ENCODE measurements at regions not wholly inside any gene's neighbourhood (a gene's known extent, or its start where the extent isn't known, plus 50 kb on each side); places are given as distances from the start of the nearest gene placed in this dataset.

GRCh38 chr2:175847128-175847527, 154.9 kb downstream of the LNPK start:
- Histone ChIP-seq H3K9me3 (ENCODE audit: low read length) (no peaks in the 10 kb centered on the region), H3K79me2 (ENCODE audit: insufficient read depth, low read length) (no peaks in the 10 kb centered on the region), H3K27me3 (ENCODE audit: insufficient read depth, low read length) (no peaks in the 10 kb centered on the region; the same call in 1 of the 2 replicates), H3K4me2 (ENCODE audit: low read length) (no peak overlapping the region), H3K36me3 (ENCODE audit: insufficient read depth, low read length) (no peaks in the 10 kb centered on the region), H3K4me3 (ENCODE audit: low read depth, low read length, poor library complexity, severe bottlenecking) (no peak overlapping the region), H3K4me1 (ENCODE audit: insufficient read depth, low read length, severe bottlenecking) (no peaks in the 10 kb centered on the region), H3K27ac (ENCODE audit: low read depth, low read length, poor library complexity, severe bottlenecking) (no peak overlapping the region), H3F3A (ENCODE audit: insufficient read depth, low read length) (no peaks in the 10 kb centered on the region), H3K9ac (ENCODE audit: low read length) (no peak overlapping the region), H4K20me1 (ENCODE audit: insufficient read depth, low read length) (no peaks in the 10 kb centered on the region), H2AFZ (ENCODE audit: low read length) (no peak overlapping the region), H3K9me2 (ENCODE audit: low read depth, low read length) (no peaks in the 10 kb centered on the region)
- TF ChIP-seq EZH2 (IDR thresholded peaks at IDR 0.05; ENCODE audit: borderline replicate concordance, low read length): no peak
- TF ChIP-seq CTCF (IDR thresholded peaks at IDR 0.05; ENCODE audit: low read length): no peak

GRCh38 chr2:175844169-175844568, 157.9 kb downstream of the LNPK start:
- Histone ChIP-seq H3K9me2 (ENCODE audit: low read depth, low read length) (no peaks in the 10 kb centered on the region), H2AFZ (ENCODE audit: low read length) (no peak overlapping the region), H3K4me3 (ENCODE audit: low read depth, low read length, poor library complexity, severe bottlenecking) (no peak overlapping the region), H4K20me1 (ENCODE audit: insufficient read depth, low read length) (no peaks in the 10 kb centered on the region), H3K27ac (ENCODE audit: low read depth, low read length, poor library complexity, severe bottlenecking) (no peak overlapping the region), H3K4me2 (ENCODE audit: low read length) (no peak overlapping the region), H3K9ac (ENCODE audit: low read length) (no peak overlapping the region), H3K27me3 (ENCODE audit: insufficient read depth, low read length) (no peaks in the 10 kb centered on the region; the same call in 1 of the 2 replicates), H3K79me2 (ENCODE audit: insufficient read depth, low read length) (no peaks in the 10 kb centered on the region), H3K9me3 (ENCODE audit: low read length) (no peaks in the 10 kb centered on the region), H3K36me3 (ENCODE audit: insufficient read depth, low read length) (no peaks in the 10 kb centered on the region), H3F3A (ENCODE audit: insufficient read depth, low read length) (no peaks in the 10 kb centered on the region), H3K4me1 (ENCODE audit: insufficient read depth, low read length, severe bottlenecking) (no peaks in the 10 kb centered on the region)
- TF ChIP-seq EZH2 (IDR thresholded peaks at IDR 0.05; ENCODE audit: borderline replicate concordance, low read length): no peak
- TF ChIP-seq CTCF (IDR thresholded peaks at IDR 0.05; ENCODE audit: low read length): no peak

- TF ChIP-seq CTCF (IDR thresholded peaks at IDR 0.05; ENCODE audit: low read length) (no peak), EZH2 (IDR thresholded peaks at IDR 0.05; ENCODE audit: borderline replicate concordance, low read length) (no peak)
- Histone ChIP-seq H3K4me1 (ENCODE audit: insufficient read depth, low read length, severe bottlenecking) (no peaks in the 10 kb centered on the region), H3K9ac (ENCODE audit: low read length) (no peak overlapping the region), H3K4me3 (ENCODE audit: low read depth, low read length, poor library complexity, severe bottlenecking) (no peak overlapping the region), H3K27me3 (ENCODE audit: insufficient read depth, low read length) (no peaks in the 10 kb centered on the region; the same call in 1 of the 2 replicates), H3K79me2 (ENCODE audit: insufficient read depth, low read length) (no peaks in the 10 kb centered on the region), H3K27ac (ENCODE audit: low read depth, low read length, poor library complexity, severe bottlenecking) (no peak overlapping the region), H4K20me1 (ENCODE audit: insufficient read depth, low read length) (no peaks in the 10 kb centered on the region), H3K9me2 (ENCODE audit: low read depth, low read length) (no peaks in the 10 kb centered on the region), H3K9me3 (ENCODE audit: low read length) (no peaks in the 10 kb centered on the region), H2AFZ (ENCODE audit: low read length) (no peak overlapping the region), H3F3A (ENCODE audit: insufficient read depth, low read length) (no peaks in the 10 kb centered on the region), H3K36me3 (ENCODE audit: insufficient read depth, low read length) (no peaks in the 10 kb centered on the region), H3K4me2 (ENCODE audit: low read length) (no peak overlapping the region)
Measured at GRCh38 chr2:175843625-175844024, 158.4 kb downstream of the LNPK start.
